Renal cortex interstitium (tissue), 11 donors: ENCODE measurements at regions not wholly inside any gene's neighbourhood (a gene's known extent, or its start where the extent isn't known, plus 50 kb on each side); places are given as distances from the start of the nearest gene placed in this dataset.
A peak's percentile ranks its signal among the peaks of the same experiment; 100 is the strongest.
"Not testable (repeated sequence)": the region's sequence is repeated elsewhere in the genome, so short reads cannot be mapped to it uniquely, and the experiment has no call there.

Source experiments
- DNase-seq, 11 donors: peaks; one replicate each; pipeline ENCODE4 v3.0.0-alpha.2; 2013; ENCODE audit warnings: low read depth in 9 of 11, low spot score in 4 of 11; ENCODE audit errors: extremely low read depth in 1 of 11

DNA sequence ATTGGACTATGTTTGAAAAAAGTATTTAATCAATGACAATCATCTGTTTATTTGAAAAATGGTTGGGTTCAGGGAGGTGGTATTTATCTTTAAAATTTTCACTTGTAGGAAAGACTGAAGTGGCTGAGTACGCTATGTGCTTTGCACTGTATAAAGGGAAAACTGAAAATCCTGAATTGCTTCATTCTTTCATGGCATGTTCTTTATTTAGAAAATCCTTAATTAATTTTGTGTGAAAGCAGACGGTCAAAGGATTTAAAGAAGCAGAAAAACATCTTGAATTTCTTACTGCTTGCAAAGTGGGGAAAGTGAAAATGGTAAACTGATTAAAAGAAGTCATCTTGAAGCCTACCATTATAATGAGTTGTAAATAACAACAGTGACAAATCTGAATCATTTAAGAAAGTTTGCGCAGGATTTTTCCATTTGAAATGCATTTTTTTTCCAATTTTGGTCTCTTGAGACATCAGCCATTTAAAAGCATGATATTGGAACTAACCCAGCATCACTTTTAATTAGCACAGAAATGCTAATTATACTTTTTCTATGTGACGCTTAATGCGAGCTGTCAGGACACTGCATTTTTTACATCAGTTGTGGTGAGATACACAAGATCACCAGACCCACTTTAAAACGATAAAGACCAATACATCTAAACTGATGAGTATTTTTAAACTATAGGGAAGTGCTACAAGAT is 169.0 kb downstream of the NEDD1 start:
- DNase-seq = peak in 2 of 11 donors; percentile 20 to 22

DNA sequence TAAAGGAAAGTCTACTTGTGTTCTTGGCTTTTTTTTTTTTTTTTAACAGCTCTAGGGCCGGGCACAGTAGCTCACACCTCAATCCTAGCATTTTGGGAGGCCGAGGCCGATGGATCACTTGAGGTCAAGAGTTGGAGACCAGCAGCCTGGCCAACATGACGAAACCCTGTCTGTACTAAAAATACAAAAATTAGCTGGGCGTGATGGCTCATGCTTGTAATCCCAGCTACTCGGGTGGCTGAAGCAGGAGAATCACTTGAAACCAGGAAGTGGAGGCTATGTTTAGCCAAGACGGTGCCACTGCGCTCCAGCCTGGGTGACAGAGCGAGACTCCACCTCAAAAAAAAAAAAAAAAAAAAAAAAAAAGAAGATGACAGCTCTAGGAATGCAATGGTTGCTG is 169.9 kb downstream of the NEDD1 start:
- DNase-seq = not testable (repeated sequence)

DNA sequence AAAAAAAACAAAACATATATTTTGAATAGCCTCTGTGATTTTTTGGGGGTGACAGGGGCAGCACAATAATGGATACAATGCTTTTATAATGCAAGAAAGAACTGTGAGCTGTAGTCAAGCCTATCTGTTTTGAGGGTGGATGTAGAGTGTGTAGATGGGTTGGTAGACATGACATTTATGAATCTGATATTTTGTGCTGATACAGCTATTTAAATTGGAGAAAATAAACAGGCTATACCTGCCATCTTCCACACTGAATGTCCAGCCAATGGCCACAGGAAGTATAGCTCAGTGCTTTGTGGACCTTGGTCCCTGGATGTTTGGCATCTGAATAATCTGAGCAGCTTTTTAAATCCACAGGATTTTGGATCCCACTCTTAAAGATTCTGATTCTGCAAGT is 175.0 kb downstream of the NEDD1 start:
- no peak for DNase-seq

DNA sequence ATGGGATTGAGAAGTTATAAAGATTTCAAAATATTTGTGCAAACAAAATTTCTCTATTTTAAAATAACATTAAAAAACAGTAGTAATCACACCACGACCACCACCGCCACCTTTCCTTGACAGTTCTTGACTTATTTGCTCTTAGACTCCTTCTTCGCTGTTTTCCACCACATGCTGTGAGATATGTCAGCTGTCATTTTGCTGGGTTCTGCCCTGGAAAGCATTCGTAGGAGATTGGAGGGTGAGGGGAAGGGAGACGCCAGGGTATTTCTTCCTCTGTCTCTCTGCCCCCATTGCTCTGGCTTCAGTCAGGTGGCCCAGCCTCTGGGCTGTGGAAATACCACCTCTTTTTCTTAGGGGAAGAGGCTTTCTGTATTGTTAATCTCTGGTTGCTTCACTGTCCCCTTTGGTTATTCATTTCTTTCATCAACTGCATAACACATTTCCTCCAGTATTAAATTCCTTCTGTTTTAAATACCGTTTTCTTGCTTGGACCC is 186.2 kb downstream of the NEDD1 start:
- no peak for DNase-seq

DNA sequence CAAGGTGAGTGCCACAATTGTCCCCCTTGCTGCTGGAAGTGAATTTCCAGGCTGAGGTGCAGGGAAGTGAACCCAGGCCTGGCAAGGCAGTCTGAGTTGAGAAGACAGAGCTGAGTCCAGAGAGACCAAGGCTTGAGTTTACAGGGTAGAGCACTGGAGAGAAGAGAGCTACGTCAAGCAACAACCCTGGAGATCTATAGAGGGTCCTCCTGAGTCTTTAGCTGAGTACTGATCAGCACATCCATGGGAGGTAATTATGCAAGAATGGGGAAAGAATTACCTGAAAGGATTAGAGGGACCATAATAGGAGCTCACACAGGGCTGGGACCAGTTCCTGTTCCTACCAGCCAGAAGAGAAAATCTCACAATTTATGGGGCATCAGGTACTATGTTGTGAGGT is 190.7 kb downstream of the NEDD1 start:
- DNase-seq = no peak

DNA sequence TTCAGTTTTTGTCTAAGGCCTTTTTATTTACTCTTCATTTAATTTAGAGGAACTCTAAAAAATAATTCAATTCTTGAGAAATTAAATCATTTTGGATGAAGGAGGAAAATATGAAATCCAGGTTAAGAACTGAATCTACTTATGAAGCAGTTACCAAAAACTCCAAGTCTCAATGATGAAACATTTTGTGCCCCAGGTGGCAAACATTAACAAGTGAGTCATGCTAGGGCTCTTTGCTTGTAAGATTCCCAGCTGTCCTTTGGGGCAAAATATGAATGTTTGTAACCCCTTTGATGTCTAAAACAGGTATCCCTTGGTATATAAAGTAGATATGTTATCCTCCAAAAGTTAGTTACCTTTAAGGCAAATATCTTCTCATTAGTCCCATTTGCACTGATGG is 202.4 kb downstream of the NEDD1 start:
- DNase-seq = no peak

DNA sequence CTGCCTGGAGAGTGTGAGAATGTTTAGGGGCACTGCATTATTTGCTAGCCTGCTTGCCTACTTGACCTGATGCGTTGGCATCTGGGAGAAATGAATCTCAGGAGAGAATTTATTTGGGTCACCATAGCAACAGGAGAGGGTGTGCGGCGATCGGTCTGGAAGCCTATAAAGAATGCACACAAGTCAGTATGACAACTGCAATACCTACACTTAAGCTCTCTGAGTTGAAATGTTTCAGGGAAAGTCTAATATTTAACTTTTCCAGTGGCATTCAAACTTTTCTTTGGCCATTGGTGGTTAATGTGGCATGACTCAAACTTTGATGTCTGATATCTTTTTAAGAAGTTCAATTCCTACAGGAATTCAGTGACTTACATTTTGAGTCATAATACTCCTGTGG is 205.1 kb downstream of the NEDD1 start:
- DNase-seq = peak in 4 of 11 donors; percentile 15 to 26 (median 22)

DNA sequence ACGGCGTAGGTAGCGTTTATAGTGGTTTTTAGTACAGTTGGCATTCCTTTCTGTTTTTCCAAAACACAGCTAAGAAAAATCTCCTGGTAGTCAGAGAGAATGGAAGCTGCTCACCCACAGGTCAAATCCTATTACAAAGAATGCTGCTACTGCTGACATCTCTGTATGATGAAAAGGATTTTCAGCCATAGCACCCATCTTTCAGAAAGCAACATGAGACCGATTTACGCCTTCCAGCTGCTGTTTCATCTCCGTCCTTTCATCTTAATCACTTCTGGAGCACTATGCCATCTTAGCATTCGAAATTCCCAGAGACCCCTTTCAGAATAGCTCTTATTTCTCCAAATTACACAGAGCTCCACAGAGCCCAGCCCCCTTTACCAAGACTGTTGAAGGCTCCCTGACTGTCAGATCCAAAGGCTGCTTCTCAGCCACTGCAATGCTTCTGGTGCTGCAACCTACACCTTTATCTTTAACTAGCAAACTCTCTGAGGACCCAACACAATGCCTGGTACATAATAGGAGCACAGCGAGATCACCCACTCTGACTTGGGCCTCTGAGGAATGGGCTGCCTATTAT is 211.8 kb downstream of the NEDD1 start:
- DNase-seq = no peak

DNA sequence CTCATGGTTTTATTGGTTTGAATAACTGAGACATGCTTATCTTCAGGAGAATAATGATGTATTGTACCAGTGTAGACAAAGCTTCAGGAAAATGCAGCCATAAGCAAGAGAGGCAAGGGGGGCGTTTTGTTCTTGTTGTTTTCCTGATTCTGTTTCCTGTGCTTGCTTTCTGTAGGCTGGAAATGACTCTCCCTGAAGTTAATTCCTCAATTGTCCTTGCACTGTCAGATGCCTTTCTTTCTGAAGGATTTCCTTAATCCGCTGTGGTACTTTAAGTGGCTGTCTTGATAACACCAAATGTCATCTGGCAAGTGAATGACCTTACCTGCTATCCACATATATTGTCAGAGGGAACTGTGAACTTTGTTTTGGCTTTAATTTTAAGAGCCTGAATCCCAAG is 220.0 kb downstream of the NEDD1 start:
- DNase-seq = no peak

DNA sequence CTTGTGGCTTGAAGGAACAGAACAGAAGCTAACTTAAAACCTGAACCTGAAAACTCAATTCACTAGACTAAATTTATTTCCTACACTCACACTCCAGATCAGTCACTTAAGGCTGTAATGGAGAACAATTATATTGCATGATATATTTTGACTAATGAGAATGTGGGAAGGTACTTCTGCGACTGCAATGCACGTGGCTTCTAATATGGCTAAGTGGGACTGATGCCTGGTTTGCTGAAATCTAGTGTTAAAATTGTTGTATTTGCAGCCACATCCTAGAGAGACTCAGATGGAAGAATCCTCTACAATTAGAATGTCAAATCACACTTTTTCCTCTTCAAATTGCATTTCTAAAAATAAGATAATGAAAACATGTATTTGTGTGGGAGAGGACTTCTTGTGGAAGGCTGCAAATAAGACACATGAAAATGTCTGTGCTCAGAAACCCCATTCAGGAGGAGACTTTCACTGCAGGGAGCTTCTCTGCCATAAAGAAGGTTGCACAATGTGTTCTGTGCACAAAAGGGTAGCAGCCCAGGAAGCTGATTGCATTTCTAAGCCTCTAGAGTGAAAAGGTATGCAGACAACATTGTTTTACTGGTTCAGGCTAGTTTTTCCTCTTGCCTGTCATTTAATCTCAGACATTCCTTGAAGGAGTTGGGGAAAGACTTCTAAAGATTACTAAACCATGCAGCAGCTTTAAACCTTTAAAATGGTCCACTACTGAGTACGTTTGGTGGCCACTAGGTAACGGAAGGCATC is 224.3 kb downstream of the NEDD1 start:
- DNase-seq = no peak

DNA sequence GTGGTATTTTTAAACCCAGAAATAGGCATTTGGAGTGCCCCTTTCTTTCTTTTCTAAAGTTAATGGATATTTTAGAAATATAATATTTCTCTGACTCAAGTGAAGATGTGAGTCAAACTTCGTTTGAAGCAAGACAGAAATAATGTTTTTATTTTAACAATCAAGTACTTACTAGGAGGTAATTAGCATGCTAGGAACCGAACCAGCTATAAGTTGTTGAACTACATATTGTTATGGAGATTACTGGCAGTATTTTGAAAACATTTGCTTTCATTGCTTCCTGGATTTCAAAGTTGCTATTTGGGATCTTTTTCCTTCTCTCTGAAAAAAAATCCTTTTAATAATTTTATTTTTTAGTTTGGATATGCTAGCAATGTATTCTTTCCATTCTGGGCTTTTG is 225.2 kb downstream of the NEDD1 start:
- no peak for DNase-seq

DNA sequence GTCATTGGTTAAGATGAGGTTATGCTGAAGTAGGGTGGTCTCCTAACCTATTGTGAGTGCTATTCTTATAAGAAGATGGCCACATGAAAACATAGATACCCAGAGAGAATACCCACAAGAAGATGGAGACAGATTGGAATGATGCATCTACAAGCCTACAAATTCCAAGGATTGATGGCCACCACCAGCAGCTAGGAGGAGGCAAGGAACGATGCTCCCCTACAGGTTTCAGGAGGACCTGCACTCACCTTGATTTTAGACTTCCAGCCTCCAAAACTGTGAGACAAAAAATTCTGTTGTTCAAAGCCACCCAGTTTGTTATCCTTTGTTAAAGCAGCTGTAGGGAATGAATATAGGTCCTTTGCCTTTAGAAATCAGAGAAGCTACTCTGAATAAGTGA is 227.4 kb downstream of the NEDD1 start:
- no peak for DNase-seq

DNA sequence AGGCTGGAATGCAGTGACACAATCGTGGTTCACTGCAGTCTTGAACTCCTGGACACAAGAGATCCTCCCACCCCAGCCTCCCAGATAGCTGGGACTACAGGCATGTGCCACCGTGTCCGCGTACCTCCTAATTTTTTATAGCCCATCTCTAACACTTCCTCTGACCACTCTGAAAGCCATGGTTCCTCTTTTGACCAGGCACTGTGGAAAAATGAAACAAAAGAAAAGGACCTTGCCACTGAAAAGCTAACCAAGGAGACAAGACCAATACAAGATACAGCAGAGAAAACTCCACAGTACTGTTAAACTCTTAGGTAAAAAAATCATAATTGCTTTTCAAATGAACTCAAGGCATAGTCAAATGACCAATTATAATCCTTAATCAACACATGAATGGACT is 233.3 kb downstream of the NEDD1 start:
- DNase-seq = no peak

DNA sequence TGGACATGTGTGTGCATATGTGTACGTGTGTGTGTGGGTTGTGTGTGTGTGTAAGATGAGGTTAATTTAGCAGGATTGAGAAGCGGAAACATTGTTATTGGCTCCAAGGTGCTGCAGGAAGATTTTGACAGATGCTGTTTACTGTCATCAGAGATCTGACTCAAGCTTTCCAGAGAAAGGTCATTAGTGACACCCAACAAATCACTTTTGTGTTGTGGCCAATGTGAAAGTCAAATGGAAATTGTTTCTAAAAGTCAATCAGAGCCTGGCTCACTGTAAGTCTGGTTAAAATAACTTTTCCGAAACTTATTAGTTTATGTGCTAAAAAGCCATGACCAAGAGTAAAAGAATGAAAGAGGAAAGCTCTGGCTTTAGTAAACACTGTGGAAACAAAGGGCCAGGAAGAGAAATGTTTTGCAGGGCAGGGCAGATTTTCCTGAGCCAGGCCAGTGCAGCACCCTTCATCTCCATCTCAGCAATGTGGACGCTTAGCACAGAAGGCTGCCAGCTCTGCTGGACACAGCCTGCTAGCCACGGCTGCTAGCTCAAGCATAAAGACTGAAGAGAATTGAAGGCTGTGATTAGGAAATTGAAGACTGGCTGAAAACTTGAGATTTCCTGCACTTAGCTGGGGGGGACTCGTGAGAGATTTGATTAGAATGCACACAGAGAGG is 235.8 kb downstream of the NEDD1 start:
- peak in 2 of 11 donors; percentile 9 to 23 for DNase-seq

DNA sequence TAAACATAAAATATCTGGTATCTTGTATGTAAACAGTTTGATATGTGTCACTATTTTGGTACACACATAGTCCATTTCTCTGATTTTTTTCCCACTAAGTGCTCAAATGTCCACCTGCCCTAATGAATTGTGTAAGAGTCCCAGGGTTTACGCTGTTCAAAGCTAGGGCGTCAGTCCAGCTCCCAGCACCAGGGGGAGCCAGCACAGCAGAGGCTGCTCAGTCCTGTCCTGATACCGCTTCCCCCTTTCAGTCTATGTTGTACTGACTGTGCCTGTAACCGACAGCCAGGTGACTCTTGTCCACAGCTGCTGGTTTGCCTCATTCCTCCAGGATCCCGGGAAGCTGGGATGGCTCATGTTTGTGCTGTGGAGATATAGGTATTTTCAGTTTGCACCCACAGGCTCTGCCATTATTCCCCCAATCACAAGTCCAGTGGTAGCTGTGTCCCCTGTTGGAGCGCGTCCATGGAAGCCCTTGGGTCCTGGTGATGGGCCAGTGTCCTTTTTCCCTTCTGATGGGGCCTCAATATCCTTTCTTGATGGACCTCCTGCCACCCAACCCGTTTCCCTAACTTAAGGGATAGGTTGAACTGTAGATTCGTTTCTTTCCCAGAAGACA is 242.0 kb downstream of the NEDD1 start:
- peak in 7 of 11 donors; percentile 31 to 44 (median 38) for DNase-seq

DNA sequence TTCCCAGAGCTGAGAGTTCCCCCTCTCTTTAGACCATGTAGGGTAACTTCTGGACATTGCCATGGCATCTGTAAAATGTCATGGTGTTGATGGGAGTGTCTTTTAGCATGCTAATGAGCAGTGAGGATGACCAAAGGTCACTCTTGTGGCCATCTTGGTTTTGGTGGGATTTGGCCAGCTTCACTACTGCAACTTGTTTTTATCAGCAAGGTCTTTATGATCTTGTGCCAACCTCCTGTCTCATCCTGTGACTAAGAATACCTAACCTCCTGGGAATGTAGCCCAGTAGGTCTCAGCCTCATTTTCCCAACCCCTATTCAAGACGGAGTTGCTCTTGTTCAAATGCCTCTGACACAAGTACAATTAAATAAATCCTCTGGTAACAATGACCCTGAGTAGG is 244.4 kb downstream of the NEDD1 start:
- no peak for DNase-seq

DNA sequence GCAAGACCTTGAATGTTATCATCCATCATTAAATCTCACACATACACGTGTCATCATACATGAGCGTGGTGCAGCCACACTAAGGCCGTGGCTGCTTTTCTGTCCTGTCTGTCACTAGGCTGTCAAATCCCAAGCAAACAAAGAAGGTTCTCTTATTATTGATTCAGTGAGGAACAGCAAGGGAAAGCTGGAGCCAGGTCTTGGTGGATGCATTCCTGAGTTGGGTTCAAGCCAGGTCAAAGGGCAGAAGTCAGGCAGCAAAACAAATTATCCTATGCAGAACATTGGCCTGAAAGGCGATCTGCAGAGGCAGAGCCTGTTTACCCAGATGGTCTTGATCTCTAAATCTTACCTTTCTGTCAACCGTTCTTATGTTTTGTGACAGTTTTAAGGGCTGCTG is 252.3 kb downstream of the NEDD1 start:
- DNase-seq = peak in 10 of 11 donors; percentile 13 to 70 (median 39)

DNA sequence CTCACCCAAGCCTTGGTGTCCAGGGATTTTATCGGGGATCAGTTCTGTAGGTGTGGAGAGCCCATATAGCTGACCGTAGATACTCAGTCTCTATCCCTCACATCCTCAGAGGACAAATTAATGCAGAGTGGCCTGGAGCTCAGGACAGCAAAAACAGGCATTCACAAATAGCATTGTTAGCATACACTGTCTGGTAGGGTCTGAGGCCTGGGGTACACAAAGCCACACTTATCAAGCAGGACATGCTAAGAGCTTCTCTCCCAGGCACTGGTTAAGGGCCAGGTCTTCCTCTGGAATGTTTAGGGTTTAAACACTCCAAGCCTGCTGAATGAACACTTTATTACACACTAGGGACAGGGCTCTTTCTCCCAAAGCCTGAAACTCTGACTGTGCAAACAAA is 253.2 kb downstream of the NEDD1 start:
- DNase-seq = no peak

DNA sequence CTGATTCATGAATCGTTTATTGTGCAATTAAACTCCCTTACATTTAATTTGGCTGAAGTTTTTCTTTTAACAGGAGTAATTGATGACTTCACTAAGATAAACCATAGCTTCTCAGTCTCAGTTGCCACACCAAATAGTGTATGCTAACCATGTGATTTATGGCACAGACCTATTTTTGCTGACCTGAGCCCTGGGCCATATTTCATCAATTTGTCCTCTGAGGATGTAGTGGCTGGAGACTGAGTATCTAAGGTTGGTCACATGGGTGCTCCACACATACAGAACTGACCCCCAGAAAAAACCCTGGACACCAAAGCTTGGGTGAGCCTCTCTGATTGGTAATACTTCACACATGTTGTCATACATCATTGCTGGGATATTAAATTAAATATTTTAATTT is 255.1 kb downstream of the NEDD1 start:
- no peak for DNase-seq
